ENCODE measurements at regions not wholly inside any gene's neighbourhood (a gene's known extent, or its start where the extent isn't known, plus 50 kb on each side); places are given as distances from the start of the nearest gene placed in this dataset.

DNA sequence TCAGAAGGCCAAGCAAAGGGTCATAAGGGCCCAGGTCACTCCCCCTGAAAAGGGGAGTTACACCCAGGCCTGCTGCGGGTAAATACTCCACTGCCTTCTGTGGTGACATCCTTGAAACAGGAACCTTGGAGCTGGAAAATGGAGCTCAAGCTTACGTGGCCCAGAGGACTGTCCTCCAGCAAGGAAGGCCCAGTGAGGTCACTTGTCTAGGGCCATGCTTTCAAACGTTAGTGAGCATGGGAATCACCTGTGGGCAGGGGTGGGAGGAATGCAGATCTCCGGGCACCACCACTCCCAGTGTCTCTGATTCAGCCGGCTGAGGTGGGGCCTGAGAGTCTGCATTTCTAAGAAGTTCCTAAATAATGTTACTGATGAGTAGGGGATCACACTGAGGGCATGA, 140.5 kb upstream of the CCND2 start (continued):
- no peak for TF ChIP-seq ZNF366 (tag by site-specific recombination; conservative IDR thresholded peaks at IDR 0.05)

DNA sequence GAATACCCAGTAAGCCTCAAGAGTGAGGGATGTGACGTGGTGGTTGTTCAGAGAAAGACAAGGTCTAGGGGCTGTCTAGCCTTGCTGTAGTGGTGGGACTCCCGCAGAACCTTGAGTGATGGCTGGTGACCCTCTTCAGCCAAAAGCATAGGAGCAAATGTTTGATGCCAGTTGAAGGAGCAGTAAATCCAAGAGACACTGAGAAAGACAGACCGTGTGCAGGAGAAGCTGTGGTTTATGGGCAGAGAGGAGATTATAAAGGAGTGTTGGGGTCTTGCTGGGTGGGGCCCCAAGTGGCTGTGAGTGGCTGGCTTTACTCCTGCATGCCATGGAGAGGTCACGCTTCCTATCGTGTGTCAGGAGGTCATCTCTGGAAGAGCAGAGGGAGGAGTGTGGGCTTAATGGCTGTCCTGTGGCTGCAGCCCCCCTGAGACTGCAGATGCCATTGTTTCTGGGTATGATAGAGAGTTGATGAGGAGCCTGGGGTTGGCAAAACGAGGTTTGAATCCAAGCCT, 152.0 kb upstream of the CCND2 start:
- ChIA-PET CTCF (no interaction called here), POLR2A (no interaction called here)
- H3K27ac ChIP-seq (ENCODE audit: extremely low read depth, low read depth, low read length) = no peak overlapping the region
- no peaks in the 10 kb centered on the region for H3K4me1 ChIP-seq (ENCODE audit: control insufficient read depth, insufficient read depth, low read length)
- no peak overlapping the region for H3K4me3 ChIP-seq (ENCODE audit: low read depth, low read length)
- TF ChIP-seq ZNF560 (tag by site-specific recombination; IDR thresholded peaks at IDR 0.05; ENCODE audit: borderline replicate concordance) = no peak
- no peak for TF ChIP-seq ZNF132 (tag by site-specific recombination; IDR thresholded peaks at IDR 0.05; ENCODE audit: borderline replicate concordance)
- no peak for TF ChIP-seq ZNF624 (tag by site-specific recombination; IDR thresholded peaks at IDR 0.05)
- TF ChIP-seq, protein P1, sequence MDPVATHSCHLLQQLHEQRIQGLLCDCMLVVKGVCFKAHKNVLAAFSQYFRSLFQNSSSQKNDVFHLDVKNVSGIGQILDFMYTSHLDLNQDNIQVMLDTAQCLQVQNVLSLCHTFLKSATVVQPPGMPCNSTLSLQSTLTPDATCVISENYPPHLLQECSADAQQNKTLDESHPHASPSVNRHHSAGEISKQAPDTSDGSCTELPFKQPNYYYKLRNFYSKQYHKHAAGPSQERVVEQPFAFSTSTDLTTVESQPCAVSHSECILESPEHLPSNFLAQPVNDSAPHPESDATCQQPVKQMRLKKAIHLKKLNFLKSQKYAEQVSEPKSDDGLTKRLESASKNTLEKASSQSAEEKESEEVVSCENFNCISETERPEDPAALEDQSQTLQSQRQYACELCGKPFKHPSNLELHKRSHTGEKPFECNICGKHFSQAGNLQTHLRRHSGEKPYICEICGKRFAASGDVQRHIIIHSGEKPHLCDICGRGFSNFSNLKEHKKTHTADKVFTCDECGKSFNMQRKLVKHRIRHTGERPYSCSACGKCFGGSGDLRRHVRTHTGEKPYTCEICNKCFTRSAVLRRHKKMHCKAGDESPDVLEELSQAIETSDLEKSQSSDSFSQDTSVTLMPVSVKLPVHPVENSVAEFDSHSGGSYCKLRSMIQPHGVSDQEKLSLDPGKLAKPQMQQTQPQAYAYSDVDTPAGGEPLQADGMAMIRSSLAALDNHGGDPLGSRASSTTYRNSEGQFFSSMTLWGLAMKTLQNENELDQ (tag by site-specific recombination; IDR thresholded peaks at IDR 0.05; ENCODE audit: low read depth) = no peak
- TF ChIP-seq GLI4 (tag by site-specific recombination; IDR thresholded peaks at IDR 0.05) = no peak
- no peak for TF ChIP-seq WT1 (tag by site-specific recombination; IDR thresholded peaks at IDR 0.05)
- TF ChIP-seq ZNF114 (tag by site-specific recombination; IDR thresholded peaks at IDR 0.05) = no peak
- no peak for TF ChIP-seq TCF7L2 (IDR thresholded peaks at IDR 0.05; ENCODE audit: borderline replicate concordance, low read depth, low read length)
- TF ChIP-seq ZNF394 (tag by site-specific recombination; IDR thresholded peaks at IDR 0.05; ENCODE audit: borderline replicate concordance) = no peak
- H3K9me3 ChIP-seq (ENCODE audit: control insufficient read depth, insufficient read depth, low read depth, low read length) = no peaks in the 10 kb centered on the region
- no peaks in the 10 kb centered on the region for H3K36me3 ChIP-seq (ENCODE audit: control insufficient read depth in 2 of 2, insufficient read depth in 1 of 2, low read length in 2 of 2)

DNA sequence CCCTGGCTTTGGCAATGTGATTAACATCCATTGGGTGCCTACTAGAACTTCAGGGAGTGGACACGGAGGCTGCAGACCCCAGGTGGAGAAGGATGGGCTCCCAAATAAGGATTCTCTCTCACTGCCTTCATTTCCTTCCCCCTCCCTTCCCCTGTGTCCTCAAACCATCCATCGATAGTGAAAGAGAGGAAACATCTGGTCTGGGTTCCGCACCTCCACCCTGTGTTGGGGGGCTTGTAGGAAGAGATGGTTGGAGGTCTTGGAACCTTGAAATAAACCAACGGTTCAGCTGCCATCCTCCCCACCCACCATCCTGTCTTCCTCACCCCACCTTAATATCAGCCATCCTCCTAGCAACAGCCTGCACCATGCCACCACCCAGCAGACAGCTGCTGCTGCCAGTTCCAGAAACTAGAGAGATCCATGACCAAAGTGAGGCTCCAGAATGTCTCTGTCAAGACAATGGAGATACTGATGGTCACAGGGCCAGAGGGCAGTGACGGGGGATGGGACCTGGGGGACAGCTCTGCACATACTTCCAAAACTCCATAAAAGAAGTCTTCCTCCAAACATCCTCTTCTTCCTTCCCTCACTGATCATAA, 153.1 kb upstream of the CCND2 start:
- POLR2A ChIA-PET = no interaction called here
- no peaks in the 10 kb centered on the region for H3K9me3 ChIP-seq (ENCODE audit: control insufficient read depth, insufficient read depth, low read depth, low read length)
- no peak for TF ChIP-seq ZNF354C (tag by site-specific recombination; IDR thresholded peaks at IDR 0.05; ENCODE audit: borderline replicate concordance, low read depth)
- no peak for TF ChIP-seq ZNF169 (tag by site-specific recombination; IDR thresholded peaks at IDR 0.05)
- no peak for TF ChIP-seq ZFP41 (tag by site-specific recombination; IDR thresholded peaks at IDR 0.05; ENCODE audit: borderline replicate concordance)
- TF ChIP-seq ZNF324 (tag by site-specific recombination; IDR thresholded peaks at IDR 0.05) = no peak
- TF ChIP-seq ZNF211 (tag by site-specific recombination; IDR thresholded peaks at IDR 0.05; ENCODE audit: low read depth) = no peak
- TF ChIP-seq ZNF184 (tag by site-specific recombination; IDR thresholded peaks at IDR 0.05) = no peak
- TF ChIP-seq ZBTB21 (tag by site-specific recombination; IDR thresholded peaks at IDR 0.05) = no peak
- TF ChIP-seq ZNF629 (tag by site-specific recombination; IDR thresholded peaks at IDR 0.05) = no peak
- TF ChIP-seq ZNF433 (tag by site-specific recombination; IDR thresholded peaks at IDR 0.05; ENCODE audit: low read depth) = no peak
- TF ChIP-seq OVOL3 (tag by site-specific recombination; IDR thresholded peaks at IDR 0.05) = no peak
- TF ChIP-seq HOXC10 (CRISPR knock-in tag; IDR thresholded peaks at IDR 0.05) = no peak
- no peak for TF ChIP-seq REPIN1 (tag by site-specific recombination; IDR thresholded peaks at IDR 0.05; ENCODE audit: low read depth)
- TF ChIP-seq, protein P2, sequence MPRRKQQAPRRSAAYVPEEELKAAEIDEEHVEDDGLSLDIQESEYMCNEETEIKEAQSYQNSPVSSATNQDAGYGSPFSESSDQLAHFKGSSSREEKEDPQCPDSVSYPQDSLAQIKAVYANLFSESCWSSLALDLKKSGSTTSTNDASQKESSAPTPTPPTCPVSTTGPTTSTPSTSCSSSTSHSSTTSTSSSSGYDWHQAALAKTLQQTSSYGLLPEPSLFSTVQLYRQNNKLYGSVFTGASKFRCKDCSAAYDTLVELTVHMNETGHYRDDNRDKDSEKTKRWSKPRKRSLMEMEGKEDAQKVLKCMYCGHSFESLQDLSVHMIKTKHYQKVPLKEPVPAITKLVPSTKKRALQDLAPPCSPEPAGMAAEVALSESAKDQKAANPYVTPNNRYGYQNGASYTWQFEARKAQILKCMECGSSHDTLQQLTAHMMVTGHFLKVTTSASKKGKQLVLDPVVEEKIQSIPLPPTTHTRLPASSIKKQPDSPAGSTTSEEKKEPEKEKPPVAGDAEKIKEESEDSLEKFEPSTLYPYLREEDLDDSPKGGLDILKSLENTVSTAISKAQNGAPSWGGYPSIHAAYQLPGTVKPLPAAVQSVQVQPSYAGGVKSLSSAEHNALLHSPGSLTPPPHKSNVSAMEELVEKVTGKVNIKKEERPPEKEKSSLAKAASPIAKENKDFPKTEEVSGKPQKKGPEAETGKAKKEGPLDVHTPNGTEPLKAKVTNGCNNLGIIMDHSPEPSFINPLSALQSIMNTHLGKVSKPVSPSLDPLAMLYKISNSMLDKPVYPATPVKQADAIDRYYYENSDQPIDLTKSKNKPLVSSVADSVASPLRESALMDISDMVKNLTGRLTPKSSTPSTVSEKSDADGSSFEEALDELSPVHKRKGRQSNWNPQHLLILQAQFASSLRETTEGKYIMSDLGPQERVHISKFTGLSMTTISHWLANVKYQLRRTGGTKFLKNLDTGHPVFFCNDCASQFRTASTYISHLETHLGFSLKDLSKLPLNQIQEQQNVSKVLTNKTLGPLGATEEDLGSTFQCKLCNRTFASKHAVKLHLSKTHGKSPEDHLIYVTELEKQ (tag by site-specific recombination; IDR thresholded peaks at IDR 0.05; ENCODE audit: borderline replicate concordance) = no peak
- no peak for TF ChIP-seq ZNF837 (tag by site-specific recombination; IDR thresholded peaks at IDR 0.05)
- TF ChIP-seq, protein P3, sequence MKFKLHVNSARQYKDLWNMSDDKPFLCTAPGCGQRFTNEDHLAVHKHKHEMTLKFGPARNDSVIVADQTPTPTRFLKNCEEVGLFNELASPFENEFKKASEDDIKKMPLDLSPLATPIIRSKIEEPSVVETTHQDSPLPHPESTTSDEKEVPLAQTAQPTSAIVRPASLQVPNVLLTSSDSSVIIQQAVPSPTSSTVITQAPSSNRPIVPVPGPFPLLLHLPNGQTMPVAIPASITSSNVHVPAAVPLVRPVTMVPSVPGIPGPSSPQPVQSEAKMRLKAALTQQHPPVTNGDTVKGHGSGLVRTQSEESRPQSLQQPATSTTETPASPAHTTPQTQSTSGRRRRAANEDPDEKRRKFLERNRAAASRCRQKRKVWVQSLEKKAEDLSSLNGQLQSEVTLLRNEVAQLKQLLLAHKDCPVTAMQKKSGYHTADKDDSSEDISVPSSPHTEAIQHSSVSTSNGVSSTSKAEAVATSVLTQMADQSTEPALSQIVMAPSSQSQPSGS (tag by site-specific recombination; IDR thresholded peaks at IDR 0.05; ENCODE audit: low read depth) = no peak
- no peak for TF ChIP-seq ZNF394 (tag by site-specific recombination; IDR thresholded peaks at IDR 0.05; ENCODE audit: borderline replicate concordance)
- no peaks in the 10 kb centered on the region for H3K4me1 ChIP-seq (ENCODE audit: control insufficient read depth, insufficient read depth, low read length)
- CTCF ChIA-PET = interaction anchor here (0.9 kb wide), 1 partner anchor 13 kb away, joined by 3 read pairs; no protein-coding TSS in a partner anchor
- H3K27ac ChIP-seq (ENCODE audit: extremely low read depth, low read depth, low read length) = no peak overlapping the region
- no peak overlapping the region for H3K4me3 ChIP-seq (ENCODE audit: low read depth, low read length)
- H3K36me3 ChIP-seq (ENCODE audit: control insufficient read depth in 2 of 2, insufficient read depth in 1 of 2, low read length in 2 of 2) = no peaks in the 10 kb centered on the region
